GM23248 (cell line): ENCODE measurements at regions not wholly inside any gene's neighbourhood (a gene's known extent, or its start where the extent isn't known, plus 50 kb on each side); places are given as distances from the start of the nearest gene placed in this dataset.

Experiments
- DNase-seq: peaks from one replicate; pipeline ENCODE4 v3.0.0-alpha.2; 2015
- H2AFZ ChIP-seq: fragments of 200-600 bp; sonication (generic); 2 replicates; pipeline ENCODE4 v1.6.1; 2016; ENCODE audit warnings: antibody characterized with exemption
- H3F3A ChIP-seq: fragments of 200-600 bp; sonication (generic); 2 replicates; pipeline ENCODE4 v1.6.1; 2016; ENCODE audit warnings: mild to moderate bottlenecking, antibody characterized with exemption, mixed run types; ENCODE audit not compliant: insufficient read depth
- H3K27ac ChIP-seq: fragments of 200-600 bp; sonication (generic); 2 replicates; pipeline ENCODE4 v1.5.1; 2016; ENCODE audit warnings: mild to moderate bottlenecking
- H3K27me3 ChIP-seq: fragments of 200-600 bp; sonication (generic); replicated peaks from 2 replicates; pipeline ENCODE4 v1.6.1; 2016; ENCODE audit warnings: mild to moderate bottlenecking; ENCODE audit not compliant: insufficient read depth
- H3K36me3 ChIP-seq: fragments of 200-600 bp; sonication (generic); 2 replicates; pipeline ENCODE4 v1.6.1; 2016; ENCODE audit warnings: low read depth, mild to moderate bottlenecking
- H3K4me1 ChIP-seq: fragments of 200-600 bp; sonication (generic); 2 replicates; pipeline ENCODE4 v1.6.1; 2016; ENCODE audit warnings: mild to moderate bottlenecking; ENCODE audit not compliant: insufficient read depth
- H3K4me2 ChIP-seq: fragments of 200-600 bp; sonication (generic); one replicate; pipeline ENCODE4 v1.6.1; 2016; ENCODE audit warnings: mild to moderate bottlenecking; ENCODE audit not compliant: unreplicated experiment
- H3K4me3 ChIP-seq: fragments of 200-600 bp; sonication (generic); 2 replicates; pipeline ENCODE4 v1.5.1; 2016; ENCODE audit warnings: mild to moderate bottlenecking
- H3K79me2 ChIP-seq: fragments of 200-600 bp; sonication (generic); 2 replicates; pipeline ENCODE4 v1.6.1; 2016; ENCODE audit warnings: mild to moderate bottlenecking; ENCODE audit not compliant: insufficient read depth
- H3K9ac ChIP-seq: fragments of 200-600 bp; sonication (generic); 2 replicates; pipeline ENCODE4 v1.6.1; 2016; ENCODE audit warnings: mild to moderate bottlenecking
- H3K9me2 ChIP-seq: fragments of 200-600 bp; sonication (generic); 2 replicates; pipeline ENCODE4 v1.6.1; 2016; ENCODE audit warnings: mixed run types, mild to moderate bottlenecking, moderate library complexity; ENCODE audit not compliant: insufficient read depth
- H3K9me3 ChIP-seq: fragments of 200-600 bp; sonication (generic); one replicate; pipeline ENCODE4 v1.6.1; 2017; ENCODE audit warnings: low read depth
- H4K20me1 ChIP-seq: fragments of 200-600 bp; sonication (generic); 2 replicates; pipeline ENCODE4 v1.6.0; 2016; ENCODE audit not compliant: insufficient read depth
- EZH2 ChIP-seq: fragments of 200-600 bp; sonication (generic); IDR thresholded peaks from 2 replicates; pipeline ENCODE4 v1.6.1; 2018; ENCODE audit warnings: antibody characterized with exemption, mild to moderate bottlenecking; ENCODE audit not compliant: insufficient read depth, poor library complexity, severe bottlenecking
- EZH2phosphoT487 ChIP-seq: fragments of 200-600 bp; sonication (generic); IDR thresholded peaks from 2 replicates; pipeline ENCODE4 v1.6.1; 2018; ENCODE audit warnings: antibody characterized with exemption, moderate library complexity, mild to moderate bottlenecking, low read depth; ENCODE audit not compliant: insufficient read depth
- WGBS, 2 experiments: methylation state at CpG; one replicate each; pipeline ENCODE4 v1.1.6; 2015 to 2017; ENCODE audit warnings: low lambda C conversion rate in 2 of 2, low coverage in 1 of 2; ENCODE audit errors: missing lambda C conversion rate in 2 of 2; 5-methylcytosine and 5-hydroxymethylcytosine counted together
- in situ Hi-C: fragments of 300-500 bp; cut with MboI; formaldehyde crosslinking; loops from 2 replicates; pipeline ENCODE4 v1.15.0; 2020

DNA sequence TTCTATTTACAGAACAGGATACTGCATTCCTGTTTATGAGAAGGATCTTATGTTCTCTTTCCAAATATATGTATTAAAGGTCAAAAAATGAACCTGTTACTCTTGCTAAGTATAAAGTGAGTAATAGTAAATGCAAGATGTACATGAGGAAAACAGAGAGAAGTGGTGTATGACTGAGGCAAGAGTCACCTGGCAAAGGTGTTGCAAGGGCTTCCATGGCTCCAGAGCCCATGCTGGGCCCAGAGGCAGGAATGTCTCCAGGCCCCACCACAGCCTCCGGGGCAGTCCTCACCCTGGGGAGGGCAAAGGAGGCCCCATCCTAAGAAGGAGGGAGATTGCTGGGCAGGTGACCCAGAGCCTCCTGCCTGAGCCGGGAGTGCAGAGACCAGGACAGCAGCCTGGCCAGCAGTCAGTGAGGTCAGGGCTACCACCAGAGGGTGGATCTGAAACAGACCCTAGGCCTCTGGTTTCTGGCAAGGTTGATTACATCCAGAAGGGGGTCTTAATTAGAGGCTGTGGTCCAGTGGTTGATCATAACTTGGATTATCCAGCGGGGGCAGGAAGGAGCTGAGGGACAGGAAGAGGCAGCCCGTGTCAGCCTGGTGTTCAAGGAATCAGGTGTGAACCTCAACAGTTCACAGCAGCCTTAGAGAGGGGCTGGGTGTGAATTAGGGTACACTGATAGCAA, 57.3 kb upstream of the CPLX2 start:
- H2AFZ ChIP-seq: no peak overlapping the region
- H3F3A ChIP-seq: peaks cover 17% of the 10 kb centered on the region; the same call in 1 of the 2 replicates
- no peaks in the 10 kb centered on the region for H3K36me3 ChIP-seq
- in situ Hi-C loops: no loop called here
- no peaks in the 10 kb centered on the region for H3K9me3 ChIP-seq
- H3K9ac ChIP-seq: no peak overlapping the region
- TF ChIP-seq EZH2 (no peak), EZH2phosphoT487 (no peak)
- H3K27me3 ChIP-seq: peaks cover 13% of the 10 kb centered on the region; the same call in 1 of the 2 replicates
- H3K4me2 ChIP-seq: peak overlapping the region; percentile 52
- 10 to 12% methylated on average over 4 of the region's 4 CpGs for WGBS, 2 experiments
- no peaks in the 10 kb centered on the region for H4K20me1 ChIP-seq
- H3K79me2 ChIP-seq: no peaks in the 10 kb centered on the region
- H3K27ac ChIP-seq: no peak overlapping the region
- DNase-seq: no peak
- peaks cover 13% of the 10 kb centered on the region for H3K4me1 ChIP-seq
- no peak overlapping the region for H3K4me3 ChIP-seq
- no peaks in the 10 kb centered on the region for H3K9me2 ChIP-seq

GRCh38 chr5:175814691-175815090, 56.7 kb upstream of the CPLX2 start:
- in situ Hi-C loops: no loop called here
- H3K79me2 ChIP-seq: no peaks in the 10 kb centered on the region
- no peak for TF ChIP-seq EZH2phosphoT487
- TF ChIP-seq EZH2: no peak
- peaks cover 11% of the 10 kb centered on the region; the same call in 1 of the 2 replicates for H3F3A ChIP-seq
- no peaks in the 10 kb centered on the region for H4K20me1 ChIP-seq
- peak overlapping the region; percentile 52 for H3K4me2 ChIP-seq
- peaks cover 13% of the 10 kb centered on the region; the same call in 1 of the 2 replicates for H3K27me3 ChIP-seq
- H3K9ac ChIP-seq: no peak overlapping the region
- no peaks in the 10 kb centered on the region for H3K9me3 ChIP-seq
- peak; percentile 96 for DNase-seq
- no peaks in the 10 kb centered on the region for H3K9me2 ChIP-seq
- peak overlapping the region; percentile 42; the same call in 1 of the 2 replicates for H2AFZ ChIP-seq
- WGBS, 2 experiments: 3 to 5% methylated on average over 10 of the region's 10 CpGs
- peaks cover 8% of the 10 kb centered on the region for H3K4me1 ChIP-seq
- H3K27ac ChIP-seq: no peak overlapping the region
- H3K36me3 ChIP-seq: no peaks in the 10 kb centered on the region
- no peak overlapping the region for H3K4me3 ChIP-seq

DNA sequence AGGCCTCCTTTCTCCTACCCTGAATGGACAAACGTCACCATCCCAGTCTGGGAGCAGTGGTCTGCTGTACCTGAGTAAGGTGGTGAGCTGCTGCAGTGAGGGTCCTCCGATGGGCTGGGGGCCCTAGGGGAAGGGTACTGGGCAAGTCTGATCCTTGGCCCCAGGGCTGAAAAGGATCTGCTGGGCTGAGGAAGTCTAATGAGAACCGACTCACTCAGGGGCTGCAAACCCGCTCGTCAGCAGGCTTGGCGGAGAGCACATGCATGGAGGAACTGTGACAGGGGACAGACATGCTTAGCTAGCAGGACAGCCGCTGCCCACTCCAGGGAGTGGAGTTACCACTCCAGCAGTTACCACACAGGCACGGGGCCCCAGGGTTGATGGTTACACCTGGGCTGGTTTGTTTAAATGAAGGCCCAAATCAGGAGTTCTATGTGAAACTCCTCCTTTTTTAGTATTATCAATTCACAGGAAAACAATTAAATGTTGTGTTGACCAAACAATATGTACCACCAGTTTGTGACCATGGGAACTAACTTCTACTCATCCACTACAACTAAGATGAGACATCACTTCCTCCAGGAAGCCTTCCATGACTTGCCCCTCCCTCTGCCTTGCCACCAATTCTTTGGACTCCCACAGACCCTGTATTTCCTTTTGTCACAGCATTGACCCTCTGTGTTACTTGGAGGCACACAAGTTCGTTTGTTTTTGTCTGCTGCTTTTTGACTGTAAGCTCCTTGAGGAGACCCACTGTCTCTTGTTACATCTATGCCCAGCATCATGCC, 56.1 kb upstream of the CPLX2 start:
- no peak overlapping the region for H3K27ac ChIP-seq
- no peaks in the 10 kb centered on the region for H3K9me3 ChIP-seq
- H3K27me3 ChIP-seq: peaks cover 13% of the 10 kb centered on the region; the same call in 1 of the 2 replicates
- no peak overlapping the region for H3K9ac ChIP-seq
- WGBS, 2 experiments: 30 to 44% methylated on average over 9 of the region's 9 CpGs
- peaks cover 1% of the 10 kb centered on the region; the same call in 1 of the 2 replicates for H3K4me1 ChIP-seq
- no peaks in the 10 kb centered on the region for H3K79me2 ChIP-seq
- TF ChIP-seq EZH2 (no peak), EZH2phosphoT487 (no peak)
- in situ Hi-C loops: no loop called here
- no peak for DNase-seq
- H3F3A ChIP-seq: 0 out of 2 replicates have a peak, but pooled peaks cover 5% of the 10 kb centered on the region
- H2AFZ ChIP-seq: peak overlapping the region; percentile 42; the same call in 1 of the 2 replicates
- H4K20me1 ChIP-seq: no peaks in the 10 kb centered on the region
- no peak overlapping the region for H3K4me3 ChIP-seq
- H3K36me3 ChIP-seq: no peaks in the 10 kb centered on the region
- H3K9me2 ChIP-seq: no peaks in the 10 kb centered on the region
- peak overlapping the region; percentile 52 for H3K4me2 ChIP-seq

DNA sequence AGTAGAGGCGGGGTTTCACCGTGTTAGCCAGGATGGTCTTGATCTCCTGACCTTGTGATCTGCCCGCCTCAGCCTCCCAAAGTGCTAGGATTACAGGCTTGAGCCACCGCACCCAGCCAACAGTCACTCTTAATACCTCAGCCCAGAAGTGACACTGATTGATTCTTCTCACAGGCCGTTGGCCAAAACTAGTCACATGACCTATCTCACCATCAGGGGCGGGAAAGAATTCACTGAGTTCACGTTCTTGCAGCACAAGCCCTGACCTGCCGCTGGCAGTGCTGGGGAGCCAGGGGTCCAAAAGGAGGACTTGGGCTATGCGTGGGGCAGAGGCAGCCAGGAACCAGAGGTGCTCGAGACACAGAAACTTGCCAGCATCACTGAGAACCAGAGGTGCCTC, 55.0 kb upstream of the CPLX2 start:
- no peaks in the 10 kb centered on the region for H3K9me3 ChIP-seq
- H3K27ac ChIP-seq: no peak overlapping the region
- no peaks in the 10 kb centered on the region for H3K79me2 ChIP-seq
- H3K9ac ChIP-seq: no peak overlapping the region
- no peaks in the 10 kb centered on the region for H4K20me1 ChIP-seq
- H2AFZ ChIP-seq: no peak overlapping the region
- H3K4me1 ChIP-seq: no peaks in the 10 kb centered on the region
- H3F3A ChIP-seq: no peaks in the 10 kb centered on the region
- no peaks in the 10 kb centered on the region for H3K9me2 ChIP-seq
- no peak for DNase-seq
- no peak overlapping the region for H3K4me3 ChIP-seq
- H3K27me3 ChIP-seq: peaks cover 13% of the 10 kb centered on the region; the same call in 1 of the 2 replicates
- in situ Hi-C loops: no loop called here
- H3K4me2 ChIP-seq: no peak overlapping the region
- 26 to 35% methylated on average over 10 of the region's 10 CpGs for WGBS, 2 experiments
- H3K36me3 ChIP-seq: no peaks in the 10 kb centered on the region
- TF ChIP-seq EZH2: no peak
- TF ChIP-seq EZH2phosphoT487: no peak
